ENCODE measurements at regions not wholly inside any gene's neighbourhood (a gene's known extent, or its start where the extent isn't known, plus 50 kb on each side); places are given as distances from the start of the nearest gene placed in this dataset.
A peak's percentile ranks its signal among the peaks of the same experiment; 100 is the strongest.

GRCh38 chr10:44326474-44327030, 58.3 kb downstream of the CXCL12 start:
- DNase-seq (ENCODE audit: low read depth): no peak

DNA sequence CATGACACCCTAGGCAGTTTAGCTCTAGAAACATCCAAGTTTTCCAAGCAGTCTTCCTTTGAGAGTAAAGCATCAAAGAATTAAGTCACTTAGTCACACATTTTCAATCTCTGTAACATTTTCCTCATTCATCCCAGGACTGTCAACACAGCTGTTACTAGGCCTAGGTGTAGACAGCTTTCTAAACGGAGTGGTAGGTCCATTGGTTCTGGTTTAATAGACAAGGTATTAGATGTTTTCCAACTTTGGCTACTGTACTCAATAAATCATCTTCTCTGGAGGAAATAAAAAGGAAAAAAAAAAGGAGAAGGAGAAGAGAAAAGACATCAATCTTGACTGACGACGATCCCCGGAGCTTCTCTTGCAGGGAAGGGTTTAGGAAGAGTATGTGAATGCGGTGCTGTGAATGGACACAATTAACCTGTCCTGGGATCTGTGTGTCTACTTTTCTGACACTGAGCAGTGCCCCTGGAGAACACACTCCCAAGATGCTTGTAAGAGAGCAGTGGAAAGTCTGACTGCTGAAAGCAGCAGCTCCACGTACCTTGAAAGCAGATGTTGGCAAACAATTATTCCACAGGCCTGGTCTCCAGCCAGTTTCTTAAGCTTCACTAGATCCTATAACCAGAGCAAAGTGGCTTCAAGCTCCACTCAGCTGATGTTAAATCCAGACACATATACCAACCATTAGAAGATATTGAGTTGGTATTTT, 59.1 kb downstream of the CXCL12 start:
- DNase-seq (ENCODE audit: low read depth): no peak

- no peak for DNase-seq (ENCODE audit: low read depth)
These were observed 59.7 kb downstream of the CXCL12 start for GRCh38 chr10:44325157-44325556.

DNA sequence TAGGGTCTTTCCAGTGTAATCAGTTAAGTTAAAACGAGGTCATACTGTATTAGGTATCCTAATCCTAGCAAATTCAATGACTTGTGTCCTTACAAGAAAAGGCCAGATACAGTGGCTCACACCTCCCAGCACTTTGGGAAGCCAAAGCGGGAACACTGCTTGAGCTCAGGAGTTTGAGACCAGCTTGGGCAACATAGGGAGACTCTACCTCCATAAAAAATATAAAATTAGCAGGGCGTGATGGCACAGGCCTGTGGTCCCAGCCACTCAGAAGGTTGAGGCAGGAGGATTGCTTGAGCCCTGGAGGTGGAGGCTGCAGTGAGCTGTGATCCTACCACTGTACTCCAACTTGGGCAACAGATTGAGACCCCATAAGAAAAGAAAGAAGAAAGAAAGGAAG, 61.1 kb downstream of the CXCL12 start:
- no peak for DNase-seq (ENCODE audit: low read depth)

DNA sequence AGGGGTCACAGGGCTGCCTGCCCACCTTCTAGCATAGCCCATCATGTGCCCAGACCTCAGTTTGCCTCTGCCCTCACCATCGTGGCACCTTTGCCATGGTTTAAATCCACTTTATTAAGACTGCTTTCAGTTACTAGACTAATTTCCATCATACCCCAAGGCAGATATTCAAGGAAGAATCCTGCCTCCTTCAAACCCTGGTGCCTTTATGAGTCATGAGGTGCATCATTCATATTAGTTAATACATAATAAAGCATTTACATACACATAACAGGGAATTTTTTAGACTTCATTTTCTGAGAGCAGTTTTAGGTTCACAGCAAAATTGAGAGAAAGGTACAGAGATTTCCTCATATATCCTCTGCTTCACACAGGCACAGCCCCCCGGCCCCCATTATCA, 62.8 kb downstream of the CXCL12 start:
- DNase-seq (ENCODE audit: low read depth): no peak

- no peak for DNase-seq (ENCODE audit: low read depth)
These were observed 64.1 kb downstream of the CXCL12 start for GRCh38 chr10:44320756-44321155.

GRCh38 chr10:44317856-44318255, 67.0 kb downstream of the CXCL12 start:
- no peak for DNase-seq (ENCODE audit: low read depth)

- no peak for DNase-seq (ENCODE audit: low read depth)
These were observed 68.0 kb downstream of the CXCL12 start for GRCh38 chr10:44316922-44317215.

DNA sequence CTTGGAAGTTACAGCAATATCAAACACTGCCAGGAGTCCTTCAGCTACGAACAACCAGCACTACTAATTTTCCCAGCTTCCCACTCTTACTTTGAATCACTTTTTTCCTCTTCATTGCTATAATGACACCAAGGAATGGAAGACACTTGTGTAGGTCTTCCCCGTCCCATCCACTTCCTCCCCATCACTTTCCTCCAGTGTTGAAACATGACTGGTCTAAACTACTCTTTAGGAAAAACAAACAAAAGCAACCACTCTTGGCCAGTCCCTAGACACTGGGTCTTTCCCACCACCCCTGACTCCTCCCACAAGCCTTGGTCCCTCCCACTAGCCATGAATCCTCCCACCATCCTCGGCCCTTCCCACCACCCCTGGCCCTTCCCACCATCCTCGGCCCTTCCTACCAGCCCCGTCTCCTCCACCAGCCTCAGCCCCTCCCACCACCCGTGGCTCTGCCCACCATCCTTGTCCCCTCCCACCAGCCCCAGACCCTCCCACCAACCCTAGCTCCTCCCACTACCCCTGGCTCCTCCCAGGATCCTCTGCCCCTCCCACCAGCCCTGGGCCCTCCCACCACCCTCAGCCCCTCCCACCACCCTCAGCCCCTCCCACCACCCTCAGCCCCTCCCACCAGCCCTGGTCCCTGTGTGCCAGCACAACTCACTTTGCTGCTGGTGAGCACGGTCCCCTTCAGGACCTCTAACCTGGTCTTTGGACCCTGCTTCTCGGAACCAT, 68.5 kb downstream of the CXCL12 start:
- no peak for DNase-seq (ENCODE audit: low read depth)

DNA sequence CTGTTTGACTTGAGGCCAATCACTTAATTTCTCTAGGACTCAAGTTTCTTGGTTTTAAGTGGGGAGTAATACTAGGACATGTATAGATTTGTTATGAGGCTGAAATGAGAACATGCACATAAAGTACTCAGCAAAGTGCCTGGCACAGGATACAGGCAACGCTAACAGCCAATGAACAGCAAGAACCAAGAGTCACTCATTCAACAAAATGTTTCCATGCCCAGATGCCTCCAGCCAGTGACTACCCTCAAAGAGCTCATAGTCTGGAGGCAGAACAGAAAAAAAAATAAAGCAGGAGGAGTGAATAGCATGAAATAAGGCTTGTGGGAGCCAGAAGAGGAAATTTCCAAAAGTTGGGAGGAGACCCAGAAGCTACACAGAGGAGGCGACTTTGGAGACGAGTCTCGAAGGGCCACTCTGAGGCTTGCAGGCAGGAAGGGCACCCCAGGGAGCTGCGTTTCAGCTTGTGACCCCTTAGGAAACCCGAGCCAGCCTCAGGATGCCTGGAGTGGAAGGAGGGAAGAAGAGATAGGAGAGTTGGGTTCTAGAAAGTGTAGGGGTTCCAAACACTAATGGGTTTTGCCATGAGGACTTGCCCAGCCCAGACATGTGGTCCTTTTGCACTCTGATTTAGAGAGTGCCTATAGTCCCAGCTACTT, 70.0 kb downstream of the CXCL12 start:
- DNase-seq (ENCODE audit: low read depth): no peak

DNA sequence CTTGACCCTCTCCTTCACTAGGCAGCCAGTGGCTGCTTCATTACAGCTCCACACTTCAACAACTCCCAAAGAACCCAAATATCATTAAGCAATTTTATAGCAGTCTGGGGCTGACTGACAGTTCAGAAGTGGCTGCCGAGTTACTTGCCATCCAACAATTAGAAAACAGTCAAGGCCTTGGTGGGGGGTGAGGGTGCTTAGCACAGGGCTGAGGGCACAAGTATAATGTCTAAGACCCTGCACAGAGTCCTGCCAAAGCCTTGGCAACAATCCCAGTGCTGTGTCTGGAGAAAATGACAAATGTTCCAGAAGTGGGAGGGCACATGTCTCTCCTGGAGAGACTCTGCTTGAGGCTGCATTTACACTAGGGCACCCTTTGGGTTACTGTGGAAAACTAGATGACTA, 71.1 kb downstream of the CXCL12 start:
- DNase-seq (ENCODE audit: low read depth): no peak

GRCh38 chr10:44312401-44312800, 72.5 kb downstream of the CXCL12 start:
- DNase-seq (ENCODE audit: low read depth): no peak

GRCh38 chr10:44311563-44312051, 73.3 kb downstream of the CXCL12 start:
- no peak for DNase-seq (ENCODE audit: low read depth)

DNA sequence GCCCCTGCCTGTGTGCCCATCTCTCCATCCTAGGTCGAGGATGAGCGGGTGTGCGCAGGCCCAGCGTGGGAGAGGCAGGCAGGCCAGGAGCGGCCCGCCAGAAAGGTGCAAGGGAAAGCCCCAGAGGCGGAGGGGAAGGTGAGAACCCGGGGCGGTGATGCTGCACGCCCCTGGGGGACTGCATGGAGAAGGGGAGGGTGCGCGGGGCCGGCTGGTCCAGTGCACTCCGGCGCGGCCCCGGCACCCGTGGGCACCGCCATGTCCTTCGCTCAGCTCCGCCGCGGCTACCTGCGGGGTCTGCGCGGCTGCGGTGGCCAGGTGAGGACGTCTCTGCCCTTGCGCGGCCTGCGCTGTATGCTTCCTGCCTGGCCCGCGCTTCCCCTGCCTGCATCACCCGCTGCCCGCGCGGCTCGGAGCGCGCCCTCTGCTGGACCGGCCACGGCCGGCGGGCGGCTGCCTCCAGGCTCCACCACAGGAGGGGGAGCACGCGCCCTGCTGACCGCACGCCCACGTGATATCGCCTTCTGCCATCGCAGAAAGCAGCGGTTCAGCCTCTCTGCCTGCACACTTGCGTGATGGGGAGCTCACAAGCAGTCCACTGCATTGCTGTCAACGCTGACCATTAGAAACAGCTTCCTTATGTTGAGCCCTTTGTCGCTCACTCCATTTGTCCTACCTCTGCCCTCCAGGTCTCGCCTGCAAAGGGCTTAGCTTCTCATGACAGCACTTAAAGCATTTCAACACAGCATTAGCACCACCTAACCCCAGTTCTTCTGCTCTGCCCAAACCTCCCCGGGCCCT, 73.9 kb downstream of the CXCL12 start:
- DNase-seq (ENCODE audit: low read depth): peak; percentile 82

GRCh38 chr10:44309939-44310761, 74.7 kb downstream of the CXCL12 start:
- no peak for DNase-seq (ENCODE audit: low read depth)

- DNase-seq (ENCODE audit: low read depth): no peak
These were observed 75.5 kb downstream of the CXCL12 start for GRCh38 chr10:44309361-44309760.

DNA sequence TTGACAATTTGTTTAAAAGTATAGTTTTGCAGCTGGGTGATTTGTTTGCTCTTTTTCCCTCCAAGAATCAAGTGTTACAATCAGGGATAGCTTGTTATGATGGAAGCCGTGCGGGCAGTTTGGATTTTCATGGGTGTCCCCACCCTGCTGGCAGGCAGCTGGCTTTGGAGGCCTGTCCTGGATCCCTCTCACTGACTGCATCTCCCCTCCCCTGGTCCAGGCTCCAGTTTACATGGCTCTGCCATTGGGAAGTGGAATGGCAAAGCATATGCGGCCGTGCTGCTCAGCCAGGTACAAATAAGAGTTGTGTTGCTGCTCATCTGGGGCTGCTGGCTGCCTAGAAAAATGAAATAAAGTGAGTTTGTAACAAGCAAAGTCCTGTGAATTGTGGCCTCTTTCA, 76.0 kb downstream of the CXCL12 start:
- no peak for DNase-seq (ENCODE audit: low read depth)

DNA sequence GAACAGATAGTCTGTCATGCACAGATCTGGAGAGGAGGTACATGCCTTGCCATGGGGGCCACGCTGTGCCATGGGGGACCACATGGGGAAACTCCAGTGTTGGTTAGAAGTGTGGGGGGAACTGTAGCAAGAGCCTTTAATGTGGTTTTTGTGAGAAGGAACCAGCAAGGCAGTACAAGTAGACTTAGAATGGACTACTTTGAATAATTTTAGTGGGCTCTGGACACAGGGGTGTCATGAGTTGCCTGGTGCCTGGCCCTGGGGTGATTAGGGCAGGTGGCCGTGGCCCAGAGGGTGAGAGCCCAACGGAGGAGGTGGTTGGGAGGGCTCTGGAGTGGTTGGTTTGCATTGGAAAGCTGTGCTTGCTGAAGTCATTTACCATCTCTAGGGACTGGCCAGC, 77.2 kb downstream of the CXCL12 start:
- no peak for DNase-seq (ENCODE audit: low read depth)

DNA sequence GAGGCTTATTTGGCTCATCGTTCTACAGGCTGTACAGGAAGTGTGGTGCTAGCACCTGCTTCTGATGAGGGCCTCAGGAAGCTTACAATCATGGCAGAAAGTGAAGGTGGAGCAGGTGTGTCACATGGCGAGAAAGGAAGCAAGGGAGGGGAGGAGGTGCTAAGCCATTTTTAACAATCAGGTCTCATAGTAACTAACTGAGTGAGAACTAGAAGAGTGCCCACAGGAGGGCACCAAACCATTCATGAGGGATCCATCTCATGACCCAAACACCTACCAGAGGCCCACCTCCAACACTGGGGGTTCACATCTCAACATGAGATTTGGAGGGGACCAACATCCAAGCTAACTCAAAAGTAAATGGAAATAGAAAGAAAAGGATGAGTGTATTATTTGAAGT, 78.1 kb downstream of the CXCL12 start:
- peak; percentile 58 for DNase-seq (ENCODE audit: low read depth)

DNA sequence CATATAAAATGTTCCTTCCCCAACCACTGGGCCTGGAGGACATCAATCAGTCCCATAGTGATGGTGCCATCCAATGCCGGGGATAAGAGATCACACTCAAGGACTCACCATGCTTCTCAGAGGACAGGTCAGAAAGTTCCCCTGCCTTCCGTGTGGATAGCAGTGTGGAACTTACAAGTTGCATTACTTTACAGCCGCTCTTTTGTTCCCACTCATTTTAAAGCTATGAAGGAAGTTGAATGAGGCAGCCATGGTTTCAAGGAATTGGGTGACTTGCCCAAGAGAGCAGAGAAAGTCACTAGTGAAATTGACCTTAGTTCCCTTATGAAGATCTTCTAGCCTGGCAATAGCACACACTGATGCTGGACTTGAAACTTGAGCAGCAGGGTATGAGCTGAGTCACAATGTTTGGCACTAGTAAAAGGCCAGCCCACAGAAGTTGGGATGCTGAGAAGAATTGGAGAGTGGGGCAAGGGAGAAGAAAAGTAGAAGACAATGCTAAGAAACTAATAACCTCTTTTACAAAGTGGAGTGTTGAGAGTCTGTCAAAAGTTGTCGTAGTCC, 78.7 kb downstream of the CXCL12 start:
- peak; percentile 84 for DNase-seq (ENCODE audit: low read depth)

All from myocyte (in vitro differentiated cells).